Parathyroid adenoma (tissue), 2 donors: ENCODE measurements at regions not wholly inside any gene's neighbourhood (a gene's known extent, or its start where the extent isn't known, plus 50 kb on each side); places are given as distances from the start of the nearest gene placed in this dataset.
"Not testable (repeated sequence)": the region's sequence is repeated elsewhere in the genome, so short reads cannot be mapped to it uniquely, and the experiment has no call there.

ENCODE experiments used
- H2AFZ ChIP-seq: fragments of 300-600 bp; sonication (generic); one replicate; pipeline ENCODE4 v1.7.0; 2017; ENCODE audit warnings: antibody characterized with exemption, mild to moderate bottlenecking
- H3K27ac ChIP-seq: fragments of 300-600 bp; sonication (generic); one replicate; pipeline ENCODE4 v1.7.0; 2017
- H3K27me3 ChIP-seq: fragments of 300-600 bp; sonication (generic); one replicate; pipeline ENCODE4 v1.7.0; 2017; ENCODE audit warnings: low read length; ENCODE audit not compliant: control insufficient read depth, insufficient read depth
- H3K36me3 ChIP-seq: fragments of 300-600 bp; sonication (generic); one replicate; pipeline ENCODE4 v1.7.0; 2017; ENCODE audit warnings: low read length; ENCODE audit not compliant: control insufficient read depth, insufficient read depth
- H3K4me1 ChIP-seq: fragments of 300-600 bp; sonication (generic); one replicate; pipeline ENCODE4 v1.7.0; 2017; ENCODE audit warnings: control low read depth
- H3K4me2 ChIP-seq: fragments of 300-600 bp; sonication (generic); one replicate; pipeline ENCODE4 v1.7.0; 2017; ENCODE audit warnings: low read length
- H3K4me3 ChIP-seq: fragments of 300-600 bp; sonication (generic); one replicate; pipeline ENCODE4 v1.7.0; 2017; ENCODE audit warnings: low read depth, low read length
- H3K79me2 ChIP-seq: fragments of 300-600 bp; sonication (generic); one replicate; pipeline ENCODE4 v1.7.0; 2017; ENCODE audit warnings: control low read depth
- H3K9ac ChIP-seq: fragments of 300-600 bp; sonication (generic); one replicate; pipeline ENCODE4 v1.7.0; 2017; ENCODE audit warnings: mild to moderate bottlenecking
- H3K9me3 ChIP-seq: fragments of 300-600 bp; sonication (generic); one replicate; pipeline ENCODE4 v1.7.0; 2017; ENCODE audit warnings: low read length; ENCODE audit not compliant: control insufficient read depth
- CTCF ChIP-seq: fragments of 300-600 bp; sonication (generic); IDR thresholded peaks from one replicate; pipeline ENCODE4 v1.7.0; 2017; ENCODE audit warnings: antibody characterized with exemption, mild to moderate bottlenecking
- donor health status: primary hyperparathyroidism.

DNA sequence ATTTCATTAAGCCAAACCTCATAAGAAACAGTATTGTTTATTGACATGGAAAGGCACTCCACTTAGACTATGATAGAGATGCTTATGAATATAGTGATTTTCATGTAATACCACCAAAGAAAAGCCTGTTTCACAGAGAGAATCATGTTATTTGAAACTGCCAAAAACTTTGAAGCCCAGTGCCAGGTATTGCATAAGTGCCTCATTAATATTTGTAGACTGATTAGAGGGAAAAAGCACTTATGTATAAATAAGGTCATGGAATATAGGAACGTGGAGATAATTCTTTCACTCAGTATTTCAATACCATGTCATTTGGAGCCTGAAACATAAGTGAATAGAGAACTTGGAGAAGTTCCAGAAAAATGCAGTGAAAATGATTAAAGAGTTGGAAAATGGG is 162.6 kb upstream of the CRIM1 start:
- Histone ChIP-seq H3K27me3 (no peaks in the 10 kb centered on the region), H2AFZ (no peak overlapping the region), H3K4me2 (no peak overlapping the region), H3K9me3 (no peaks in the 10 kb centered on the region), H3K79me2 (no peaks in the 10 kb centered on the region), H3K9ac (no peak overlapping the region), H3K36me3 (no peaks in the 10 kb centered on the region), H3K27ac (no peak overlapping the region), H3K4me1 (no peaks in the 10 kb centered on the region), H3K4me3 (no peak overlapping the region)
- TF ChIP-seq CTCF: no peak

GRCh38 chr2:36190097-36190496 is 165.5 kb upstream of the CRIM1 start:
- H3K4me1 ChIP-seq: no peaks in the 10 kb centered on the region
- H3K36me3 ChIP-seq: no peaks in the 10 kb centered on the region
- no peak overlapping the region for H3K9ac ChIP-seq
- no peak overlapping the region for H3K4me3 ChIP-seq
- no peaks in the 10 kb centered on the region for H3K27me3 ChIP-seq
- no peak overlapping the region for H3K4me2 ChIP-seq
- H3K79me2 ChIP-seq: no peaks in the 10 kb centered on the region
- no peak overlapping the region for H2AFZ ChIP-seq
- H3K27ac ChIP-seq: no peak overlapping the region
- no peak for TF ChIP-seq CTCF
- no peaks in the 10 kb centered on the region for H3K9me3 ChIP-seq

- H3K9me3 ChIP-seq: no peaks in the 10 kb centered on the region
These were observed 170.0 kb upstream of the CRIM1 start for GRCh38 chr2:36185624-36186023.

DNA sequence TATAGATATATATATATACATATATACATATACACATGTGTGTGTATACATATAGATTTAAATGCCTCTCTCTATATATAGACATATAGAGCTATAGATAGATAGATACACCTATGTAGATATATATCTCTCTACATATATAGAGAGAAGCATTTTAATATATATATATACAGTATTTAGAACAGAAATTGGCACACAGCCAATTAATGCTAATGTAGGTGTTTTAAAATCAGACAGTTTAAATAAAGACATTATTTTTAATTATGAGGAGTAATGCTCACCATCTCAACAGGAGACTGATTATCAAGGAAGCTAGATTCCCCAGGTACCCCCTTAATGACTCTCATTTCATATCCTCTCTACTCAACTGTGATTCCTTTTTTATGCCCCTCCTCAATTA is 170.7 kb upstream of the CRIM1 start:
- no peaks in the 10 kb centered on the region for H3K27me3 ChIP-seq
- H3K4me1 ChIP-seq: no peaks in the 10 kb centered on the region
- no peak overlapping the region for H2AFZ ChIP-seq
- TF ChIP-seq CTCF: no peak
- no peaks in the 10 kb centered on the region for H3K79me2 ChIP-seq
- no peaks in the 10 kb centered on the region for H3K36me3 ChIP-seq
- no peak overlapping the region for H3K4me3 ChIP-seq
- no peak overlapping the region for H3K4me2 ChIP-seq
- no peaks in the 10 kb centered on the region for H3K9me3 ChIP-seq
- H3K9ac ChIP-seq: no peak overlapping the region
- H3K27ac ChIP-seq: no peak overlapping the region

More at GRCh38 chr2:36185624-36186023, 170.0 kb upstream of the CRIM1 start:
- Histone ChIP-seq H3K4me2 (no peak overlapping the region), H2AFZ (no peak overlapping the region), H3K4me3 (no peak overlapping the region), H3K9ac (no peak overlapping the region), H3K4me1 (no peaks in the 10 kb centered on the region), H3K27ac (no peak overlapping the region), H3K27me3 (no peaks in the 10 kb centered on the region), H3K79me2 (no peaks in the 10 kb centered on the region), H3K36me3 (no peaks in the 10 kb centered on the region)
- no peak for TF ChIP-seq CTCF

DNA sequence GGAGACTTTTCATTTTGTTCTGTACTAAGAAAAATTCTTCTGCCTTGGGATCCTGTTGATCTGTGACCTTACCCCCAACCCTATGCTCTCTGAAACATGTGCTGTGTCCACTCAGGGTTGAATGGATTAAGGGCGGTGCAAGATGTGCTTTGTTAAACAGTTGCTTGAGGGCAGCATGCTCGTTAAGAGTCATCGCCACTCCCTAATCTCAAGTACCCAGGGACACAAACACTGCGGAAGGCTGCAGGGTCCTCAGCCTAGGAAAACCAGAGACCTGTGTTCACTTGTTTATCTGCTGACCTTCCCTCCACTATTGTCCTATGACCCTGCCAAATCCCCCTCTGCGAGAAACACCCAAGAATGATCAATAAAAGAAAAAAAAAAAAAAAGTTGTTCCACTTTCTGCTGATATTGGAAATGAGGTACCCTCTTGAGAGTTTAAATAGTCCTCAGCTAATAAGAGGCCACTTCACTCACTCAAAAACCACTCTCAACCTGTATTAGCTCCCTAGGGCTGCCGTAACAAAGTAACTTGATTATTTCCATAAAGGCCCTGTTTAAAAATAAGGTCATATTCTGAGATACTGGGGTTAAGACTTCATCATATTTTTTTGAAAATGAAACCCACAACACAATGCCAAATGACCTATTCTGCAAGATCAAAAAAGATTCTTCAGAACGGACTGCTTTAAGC is 174.6 kb upstream of the CRIM1 start:
- H3K4me2 ChIP-seq, H3K27me3 ChIP-seq, H2AFZ ChIP-seq, H3K9ac ChIP-seq, H3K9me3 ChIP-seq, H3K36me3 ChIP-seq, H3K27ac ChIP-seq, H3K4me3 ChIP-seq, H3K4me1 ChIP-seq, H3K79me2 ChIP-seq: not testable (repeated sequence)

- not testable (repeated sequence) for H3K36me3 ChIP-seq, H3K9ac ChIP-seq, H3K79me2 ChIP-seq, H3K4me2 ChIP-seq, H2AFZ ChIP-seq, H3K9me3 ChIP-seq, H3K27me3 ChIP-seq, H3K4me3 ChIP-seq, H3K4me1 ChIP-seq, H3K27ac ChIP-seq
These were observed 175.3 kb upstream of the CRIM1 start for GRCh38 chr2:36180293-36180692.

- not testable (repeated sequence) for H3K36me3 ChIP-seq, H3K4me2 ChIP-seq, H3K9ac ChIP-seq, H3K4me1 ChIP-seq, H3K79me2 ChIP-seq, H3K4me3 ChIP-seq, H3K27me3 ChIP-seq, H2AFZ ChIP-seq, H3K9me3 ChIP-seq, H3K27ac ChIP-seq
These were observed 175.8 kb upstream of the CRIM1 start for GRCh38 chr2:36179668-36180269.
